CD4-positive, alpha-beta T cell (primary cell): ENCODE measurements at regions not wholly inside any gene's neighbourhood (a gene's known extent, or its start where the extent isn't known, plus 50 kb on each side); places are given as distances from the start of the nearest gene placed in this dataset.

Experiments used
- ATAC-seq: fragments of 200-7000 bp; cut with Tn5 transposase; one replicate; pipeline ENCODE4 v1.10.0; 2022; ENCODE audit warnings: mild to moderate bottlenecking; ENCODE audit not compliant: poor library complexity
- CTCF ChIA-PET: fragments of 350-600 bp; sonication (Branson Sonifier 250); formaldehyde crosslinking; loops from one replicate; lab custom pipeline; 2021; ENCODE audit warnings: antibody characterized with exemption, inconsistent platforms; lab: Charles Lee
- POLR2A ChIA-PET: fragments of 350-600 bp; sonication (Branson Sonifier 250); formaldehyde crosslinking; loops from one replicate; lab custom pipeline; 2021; ENCODE audit warnings: antibody characterized with exemption, inconsistent platforms; lab: Charles Lee
- DNase-seq, 14 experiments: peaks; one replicate each; pipeline ENCODE4 v3.0.0-alpha.2; 2013 to 2020; ENCODE audit warnings: mixed read lengths in 2 of 14
- H3K27ac ChIP-seq, 2 donors: one replicate each; pipeline versions ENCODE4 v1.5.1 to v1.7.0; 2013; ENCODE audit warnings: low read length in 2 of 2, low read depth in 1 of 2, mild to moderate bottlenecking in 1 of 2
- H3K27me3 ChIP-seq, 2 experiments: 1 replicate in 1 of 2; 2 replicates in 1 of 2; pipeline versions ENCODE4 v1.6.1 to v1.7.0; 2013; ENCODE audit warnings: low read length in 2 of 2, control low read depth in 1 of 2, mild to moderate bottlenecking in 1 of 2, moderate library complexity in 1 of 2; ENCODE audit not compliant: insufficient read depth in 2 of 2, control insufficient read depth in 1 of 2
- H3K36me3 ChIP-seq: one replicate; pipeline ENCODE4 v1.6.1; 2013; ENCODE audit warnings: low read length, control low read depth; ENCODE audit not compliant: insufficient read depth
- H3K4me1 ChIP-seq: one replicate; pipeline ENCODE4 v1.6.1; 2013; ENCODE audit warnings: low read length, control low read depth; ENCODE audit not compliant: insufficient read depth
- H3K4me3 ChIP-seq: one replicate; pipeline ENCODE4 v1.5.1; 2013; ENCODE audit warnings: mild to moderate bottlenecking, low read length, moderate library complexity
- H3K9me3 ChIP-seq, 2 experiments: 1 replicate in 1 of 2; 2 replicates in 1 of 2; pipeline versions ENCODE4 v1.6.1 to v1.7.0; 2013; ENCODE audit warnings: low read length in 2 of 2, mild to moderate bottlenecking in 2 of 2, control low read depth in 1 of 2, moderate library complexity in 1 of 2; ENCODE audit not compliant: control insufficient read depth in 1 of 2, insufficient read depth in 1 of 2
- H3K27ac Mint-ChIP-seq: one replicate; pipeline ENCODE4 v1.8.0; 2020; ENCODE audit warnings: mixed read lengths
- H3K27me3 Mint-ChIP-seq: one replicate; pipeline ENCODE4 v1.8.0; 2021; ENCODE audit warnings: mixed read lengths
- H3K36me3 Mint-ChIP-seq: one replicate; pipeline ENCODE4 v1.8.0; 2021; ENCODE audit warnings: low read depth, mixed read lengths
- H3K4me1 Mint-ChIP-seq: one replicate; pipeline ENCODE4 v1.8.0; 2021; ENCODE audit warnings: low read depth, mixed read lengths
- H3K4me3 Mint-ChIP-seq: one replicate; pipeline ENCODE4 v1.8.0; 2020; ENCODE audit warnings: mild to moderate bottlenecking, mixed read lengths
- H3K9me3 Mint-ChIP-seq: one replicate; pipeline ENCODE4 v1.8.0; 2020; ENCODE audit warnings: mixed read lengths
- CTCF ChIP-seq: fragments of 200-600 bp; IDR thresholded peaks from one replicate; pipeline ENCODE4 v1.8.0; 2022; ENCODE audit warnings: antibody characterized with exemption, mild to moderate bottlenecking
- intact Hi-C, 2 experiments: fragments of 100-400 bp; cut with DNase I in 1 of 2; cut with micrococcal nuclease in 1 of 2; formaldehyde crosslinking; loops; one replicate each; pipeline versions ENCODE4 v1.15.1 to v1.9.0; 2023 to 2025; cut with DNase I, micrococcal nuclease

- Mint-ChIP-seq H3K4me3 (no peak overlapping the region), H3K36me3 (no peaks in the 10 kb centered on the region), H3K27ac (no peak overlapping the region), H3K9me3 (peaks cover 6% of the 10 kb centered on the region), H3K4me1 (no peaks in the 10 kb centered on the region), H3K27me3 (no peaks in the 10 kb centered on the region)
- ATAC-seq, result no peak
- no peaks in the 10 kb centered on the region for H3K27me3 ChIP-seq
- intact Hi-C loops, result no loop called here
- ChIA-PET CTCF (no interaction called here), POLR2A (no interaction called here)
- no peak overlapping the region for H3K27ac ChIP-seq
- TF ChIP-seq CTCF, result no peak
- H3K9me3 ChIP-seq, result peaks cover 0 to 5% of the 10 kb centered on the region in 2 experiments
- H3K36me3 ChIP-seq, result no peaks in the 10 kb centered on the region
- no peaks in the 10 kb centered on the region for H3K4me1 ChIP-seq
- DNase-seq, result no peak
- H3K4me3 ChIP-seq, result no peak overlapping the region
These were observed 737.9 kb upstream of the SLC35B3 start for GRCh38 chr6:9173229-9173628.

- Mint-ChIP-seq H3K4me1 (no peaks in the 10 kb centered on the region), H3K27me3 (no peaks in the 10 kb centered on the region), H3K36me3 (no peaks in the 10 kb centered on the region), H3K9me3 (peaks cover 8% of the 10 kb centered on the region), H3K27ac (no peak overlapping the region), H3K4me3 (no peak overlapping the region)
- Histone ChIP-seq H3K36me3 (no peaks in the 10 kb centered on the region), H3K4me1 (no peaks in the 10 kb centered on the region), H3K9me3 (peaks cover 0 to 5% of the 10 kb centered on the region in 2 experiments), H3K27me3 (no peaks in the 10 kb centered on the region), H3K4me3 (no peak overlapping the region), H3K27ac (no peak overlapping the region)
- POLR2A ChIA-PET, result no interaction called here
- CTCF ChIA-PET, result no interaction called here
- TF ChIP-seq CTCF, result no peak
- no peak for ATAC-seq
- no peak for DNase-seq
- intact Hi-C loops, result no loop called here
These were observed 736.8 kb upstream of the SLC35B3 start for GRCh38 chr6:9172096-9172495.

GRCh38 chr6:9168669-9169068 is 733.3 kb upstream of the SLC35B3 start:
- H3K4me3 ChIP-seq, result no peak overlapping the region
- H3K36me3 ChIP-seq, result no peaks in the 10 kb centered on the region
- ChIA-PET POLR2A (no interaction called here), CTCF (no interaction called here)
- no peaks in the 10 kb centered on the region for H3K4me1 Mint-ChIP-seq
- TF ChIP-seq CTCF, result no peak
- no peaks in the 10 kb centered on the region for H3K4me1 ChIP-seq
- no peak for ATAC-seq
- H3K27ac ChIP-seq, result no peak overlapping the region
- no peaks in the 10 kb centered on the region for H3K36me3 Mint-ChIP-seq
- intact Hi-C loops, result no loop called here
- H3K27ac Mint-ChIP-seq, result no peak overlapping the region
- H3K9me3 Mint-ChIP-seq, result peaks cover 8% of the 10 kb centered on the region
- no peaks in the 10 kb centered on the region for H3K27me3 Mint-ChIP-seq
- H3K4me3 Mint-ChIP-seq, result no peak overlapping the region
- DNase-seq, result no peak
- no peaks in the 10 kb centered on the region for H3K27me3 ChIP-seq
- peaks cover 0 to 5% of the 10 kb centered on the region in 2 experiments for H3K9me3 ChIP-seq
